ENCODE measurements at regions not wholly inside any gene's neighbourhood (a gene's known extent, or its start where the extent isn't known, plus 50 kb on each side); places are given as distances from the start of the nearest gene placed in this dataset.

DNA sequence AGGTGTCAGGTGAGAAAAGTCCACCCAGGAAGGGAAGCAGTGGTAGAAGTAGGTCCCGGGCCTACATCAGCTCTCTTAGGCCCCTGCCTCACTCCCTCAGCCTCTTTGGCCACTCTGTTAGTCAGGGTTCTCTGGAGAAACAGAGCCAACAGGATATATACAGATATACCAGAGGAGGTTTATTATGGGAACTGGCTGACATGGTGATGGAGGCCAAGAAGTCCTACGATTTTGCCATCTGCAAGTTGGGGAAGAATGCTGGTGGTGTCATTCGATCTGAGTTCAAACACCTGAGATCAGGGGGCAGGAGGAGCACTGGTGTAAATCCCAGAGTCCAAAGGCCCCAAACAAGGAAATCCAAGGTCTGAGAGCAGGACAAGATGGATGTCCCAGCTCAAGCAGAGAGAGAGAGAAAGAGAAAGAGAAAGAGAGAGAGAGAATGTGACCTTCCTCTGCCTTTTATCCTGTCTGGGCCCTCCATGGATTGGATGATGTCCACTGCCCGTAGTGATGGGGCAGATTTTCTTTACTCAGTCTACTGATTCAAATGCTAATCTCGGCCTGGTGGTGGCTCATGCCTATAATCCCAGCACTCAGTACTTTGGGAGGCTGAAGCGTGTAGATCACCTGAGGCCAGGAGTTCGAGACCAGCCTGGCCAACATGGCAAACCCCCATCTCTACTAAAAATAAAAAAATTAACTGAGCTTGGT is 111.1 kb upstream of the MYCN start:
- TF ChIP-seq, protein P1, sequence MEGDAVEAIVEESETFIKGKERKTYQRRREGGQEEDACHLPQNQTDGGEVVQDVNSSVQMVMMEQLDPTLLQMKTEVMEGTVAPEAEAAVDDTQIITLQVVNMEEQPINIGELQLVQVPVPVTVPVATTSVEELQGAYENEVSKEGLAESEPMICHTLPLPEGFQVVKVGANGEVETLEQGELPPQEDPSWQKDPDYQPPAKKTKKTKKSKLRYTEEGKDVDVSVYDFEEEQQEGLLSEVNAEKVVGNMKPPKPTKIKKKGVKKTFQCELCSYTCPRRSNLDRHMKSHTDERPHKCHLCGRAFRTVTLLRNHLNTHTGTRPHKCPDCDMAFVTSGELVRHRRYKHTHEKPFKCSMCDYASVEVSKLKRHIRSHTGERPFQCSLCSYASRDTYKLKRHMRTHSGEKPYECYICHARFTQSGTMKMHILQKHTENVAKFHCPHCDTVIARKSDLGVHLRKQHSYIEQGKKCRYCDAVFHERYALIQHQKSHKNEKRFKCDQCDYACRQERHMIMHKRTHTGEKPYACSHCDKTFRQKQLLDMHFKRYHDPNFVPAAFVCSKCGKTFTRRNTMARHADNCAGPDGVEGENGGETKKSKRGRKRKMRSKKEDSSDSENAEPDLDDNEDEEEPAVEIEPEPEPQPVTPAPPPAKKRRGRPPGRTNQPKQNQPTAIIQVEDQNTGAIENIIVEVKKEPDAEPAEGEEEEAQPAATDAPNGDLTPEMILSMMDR (conservative IDR thresholded peaks at IDR 0.05; ENCODE audit: low read length) = no peak
- no peak for DNase-seq (ENCODE audit: low read depth)
- no peak overlapping the region for H3K4me3 ChIP-seq (ENCODE audit: low read length)

DNA sequence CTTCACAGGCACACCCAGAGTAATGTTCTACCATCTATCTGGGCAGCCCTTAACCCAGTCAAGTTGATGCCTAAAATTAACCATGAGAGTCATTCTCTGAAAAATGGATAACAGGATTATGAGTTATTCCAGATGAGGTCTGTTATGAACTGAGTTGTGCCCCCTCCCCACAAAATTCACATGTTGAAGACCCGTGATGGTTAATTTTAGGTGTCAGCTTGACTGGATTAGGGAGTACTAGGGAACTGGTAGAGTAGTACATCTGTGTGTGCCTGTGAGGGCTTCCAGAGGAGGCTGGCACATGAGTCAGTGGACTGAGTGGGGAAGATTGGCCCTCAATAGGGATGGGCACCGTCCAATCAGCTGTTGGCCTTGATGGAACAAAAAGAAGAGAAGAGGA is 110.4 kb upstream of the MYCN start:
- no peak for DNase-seq (ENCODE audit: low read depth)
- H3K4me3 ChIP-seq (ENCODE audit: low read length) = no peak overlapping the region
- TF ChIP-seq, protein P1 (conservative IDR thresholded peaks at IDR 0.05; ENCODE audit: low read length) = no peak

DNA sequence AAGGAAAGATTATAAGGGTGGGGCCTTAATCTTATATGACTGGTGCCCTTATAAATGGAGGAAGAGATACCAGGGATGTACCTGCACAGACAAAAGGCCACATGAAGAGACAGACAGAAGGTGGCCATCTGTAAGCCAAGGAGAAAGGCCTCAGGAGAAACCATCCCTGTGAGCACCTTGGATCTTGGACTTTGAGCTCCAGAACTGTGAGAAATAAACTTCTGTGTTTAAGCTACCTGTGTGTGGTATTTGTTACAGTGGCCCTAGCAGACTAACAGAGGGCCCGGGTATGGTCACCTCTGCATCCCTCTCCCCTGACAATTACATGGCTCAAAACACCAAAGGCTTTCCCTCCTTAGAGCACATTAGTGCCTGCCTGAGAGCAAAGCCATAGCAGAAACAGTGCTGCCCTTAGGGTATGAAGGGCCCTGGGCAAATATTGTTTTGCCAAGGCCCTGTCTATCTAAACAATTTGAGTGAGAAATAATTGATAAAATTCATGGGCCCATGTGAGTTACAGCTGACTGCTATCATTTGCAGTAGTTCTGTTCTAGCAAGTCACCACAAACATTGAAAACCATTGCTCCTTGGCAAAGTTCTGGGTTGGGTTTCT is 109.3 kb upstream of the MYCN start:
- no peak overlapping the region for H3K4me3 ChIP-seq (ENCODE audit: low read length)
- TF ChIP-seq, protein P1 (conservative IDR thresholded peaks at IDR 0.05; ENCODE audit: low read length) = no peak
- no peak for DNase-seq (ENCODE audit: low read depth)

DNA sequence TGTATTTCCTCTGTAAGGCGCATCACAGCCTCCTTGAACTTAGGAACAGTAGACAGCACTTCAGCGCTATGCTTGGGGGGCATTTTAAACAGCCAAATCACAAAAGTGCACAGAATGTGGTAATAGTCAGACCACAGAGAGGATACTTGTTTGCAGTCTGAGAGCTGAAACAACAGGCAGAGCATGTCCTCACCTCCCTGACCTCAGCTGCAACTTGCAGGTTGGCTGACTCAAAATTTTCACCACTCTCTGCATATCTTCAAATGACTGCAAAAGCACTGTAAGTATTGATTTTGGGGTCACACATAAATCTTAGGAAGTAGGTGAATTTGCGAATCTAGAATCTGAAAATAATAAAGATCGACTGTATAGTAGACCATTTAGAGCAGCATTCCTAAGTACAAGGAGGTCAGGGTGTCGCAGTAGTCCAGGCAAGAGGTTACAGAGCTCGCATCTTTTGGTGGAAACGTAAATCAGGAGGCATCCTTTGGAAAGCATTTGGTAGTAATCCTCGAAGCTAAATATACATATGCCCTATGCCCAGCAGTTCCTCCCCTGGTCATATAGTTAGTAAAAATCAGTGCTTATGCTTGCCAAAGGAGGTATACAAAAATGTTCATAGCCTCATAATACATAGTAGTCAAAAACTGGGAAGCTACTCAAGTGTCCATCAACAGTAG is 108.2 kb upstream of the MYCN start:
- TF ChIP-seq, protein P1 (conservative IDR thresholded peaks at IDR 0.05; ENCODE audit: low read length) = no peak
- DNase-seq (ENCODE audit: low read depth) = no peak
- no peak overlapping the region for H3K4me3 ChIP-seq (ENCODE audit: low read length)

DNA sequence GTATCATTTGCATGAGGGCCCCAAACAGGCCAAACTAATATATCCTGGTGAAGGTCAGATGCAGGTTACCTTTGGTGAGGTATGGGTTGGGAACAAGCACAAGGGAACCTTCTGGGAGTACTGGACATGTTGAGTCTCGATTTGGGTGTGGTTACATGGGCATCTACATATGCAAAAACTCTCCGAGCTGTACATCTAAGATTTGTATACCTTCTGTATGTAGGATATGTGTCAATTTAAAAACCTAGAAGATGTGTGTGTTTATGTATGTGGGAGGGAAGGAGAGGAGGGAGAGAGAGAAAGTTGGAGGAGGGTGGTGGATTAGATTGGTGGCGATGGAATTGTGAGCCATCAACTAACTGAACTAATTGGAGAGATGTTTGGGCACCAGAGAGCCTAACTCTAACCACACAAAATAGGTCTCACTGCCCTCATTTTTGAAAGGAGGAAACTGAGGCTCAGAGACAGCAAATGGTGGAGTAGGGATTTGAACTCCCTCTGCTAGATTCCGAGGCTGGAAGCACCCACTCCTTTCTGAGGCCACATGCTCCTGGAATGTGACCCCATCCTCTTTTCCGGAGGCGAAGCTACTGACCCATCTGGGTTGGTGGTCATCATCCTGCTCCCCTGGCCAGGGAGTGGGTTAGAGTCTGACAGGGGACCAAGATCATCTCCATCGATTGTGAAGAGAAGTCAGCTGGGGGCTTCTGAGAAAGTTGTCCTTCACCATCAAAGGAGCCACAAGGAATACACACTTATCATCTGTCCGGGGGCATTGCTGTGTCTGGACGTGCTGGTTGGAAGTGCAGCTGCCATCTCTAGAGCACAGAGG is 107.3 kb upstream of the MYCN start:
- H3K4me3 ChIP-seq (ENCODE audit: low read length) = no peak overlapping the region
- no peak for DNase-seq (ENCODE audit: low read depth)
- TF ChIP-seq, protein P1 (conservative IDR thresholded peaks at IDR 0.05; ENCODE audit: low read length) = no peak

DNA sequence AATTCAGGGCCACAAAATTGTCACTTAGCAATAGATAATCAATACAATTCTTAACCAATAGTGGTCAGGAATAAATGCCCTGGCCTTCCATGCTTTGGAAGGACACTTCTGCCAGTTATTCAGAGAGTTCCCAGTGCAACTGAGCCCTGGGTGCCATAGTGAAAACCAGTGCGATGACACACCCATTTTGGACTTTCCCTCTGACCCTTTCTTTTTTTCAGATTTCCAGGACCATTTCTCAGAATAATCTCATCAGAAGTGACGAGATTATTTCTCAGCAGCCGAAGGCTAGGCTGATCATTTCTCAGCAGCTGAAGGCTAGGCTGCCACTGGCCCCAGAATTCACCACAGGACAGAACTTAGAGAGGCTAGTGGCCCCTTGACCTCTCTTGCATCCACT is 106.6 kb upstream of the MYCN start:
- TF ChIP-seq, protein P1 (conservative IDR thresholded peaks at IDR 0.05; ENCODE audit: low read length) = no peak
- no peak overlapping the region for H3K4me3 ChIP-seq (ENCODE audit: low read length)
- no peak for DNase-seq (ENCODE audit: low read depth)

Data from AG10803 (cell line).